GM21619 (cell line): ENCODE measurements at regions not wholly inside any gene's neighbourhood (a gene's known extent, or its start where the extent isn't known, plus 50 kb on each side); places are given as distances from the start of the nearest gene placed in this dataset.

ENCODE experiments used
- ATAC-seq: cut with Tn5 transposase; IDR thresholded peaks from one replicate; pipeline ENCODE4 v1.9.1; 2021; ENCODE audit not compliant: unreplicated experiment

GRCh38 chr6:139693735-139694134, 319.3 kb upstream of the CITED2 start:
- ATAC-seq, result no peak

GRCh38 chr6:139690007-139690406, 315.6 kb upstream of the CITED2 start:
- no peak for ATAC-seq

GRCh38 chr6:139687055-139687454, 312.6 kb upstream of the CITED2 start:
- ATAC-seq, result no peak

GRCh38 chr6:139686308-139686707, 311.9 kb upstream of the CITED2 start:
- no peak for ATAC-seq

- ATAC-seq, result no peak
Measured at GRCh38 chr6:139685009-139685408, 310.6 kb upstream of the CITED2 start.

GRCh38 chr6:139680819-139681218, 306.4 kb upstream of the CITED2 start:
- no peak for ATAC-seq

- no peak for ATAC-seq
Measured at GRCh38 chr6:139679516-139680179, 305.2 kb upstream of the CITED2 start.

GRCh38 chr6:139676718-139677117, 302.3 kb upstream of the CITED2 start:
- ATAC-seq, result no peak

- ATAC-seq, result no peak
Measured at GRCh38 chr6:139666284-139666683, 291.8 kb upstream of the CITED2 start.

- ATAC-seq, result no peak
Measured at GRCh38 chr6:139663996-139664395, 289.5 kb upstream of the CITED2 start.

- no peak for ATAC-seq
Measured at GRCh38 chr6:139659711-139660110, 285.3 kb upstream of the CITED2 start.

- no peak for ATAC-seq
Measured at GRCh38 chr6:139659196-139659595, 284.7 kb upstream of the CITED2 start.

- no peak for ATAC-seq
Measured at GRCh38 chr6:139657119-139657518, 282.7 kb upstream of the CITED2 start.

GRCh38 chr6:139655783-139656705, 281.6 kb upstream of the CITED2 start:
- ATAC-seq, result no peak

- ATAC-seq, result no peak
Measured at GRCh38 chr6:139654888-139655782, 280.7 kb upstream of the CITED2 start.

- ATAC-seq, result no peak
Measured at GRCh38 chr6:139654309-139654708, 279.9 kb upstream of the CITED2 start.

- no peak for ATAC-seq
Measured at GRCh38 chr6:139653111-139653510, 278.7 kb upstream of the CITED2 start.

- ATAC-seq, result no peak
Measured at GRCh38 chr6:139650941-139651340, 276.5 kb upstream of the CITED2 start.

- ATAC-seq, result no peak
Measured at GRCh38 chr6:139649732-139650131, 275.3 kb upstream of the CITED2 start.

- ATAC-seq, result no peak
Measured at GRCh38 chr6:139649128-139649527, 274.7 kb upstream of the CITED2 start.

- ATAC-seq, result no peak
Measured at GRCh38 chr6:139648430-139649000, 274.1 kb upstream of the CITED2 start.
